ENCODE measurements at regions not wholly inside any gene's neighbourhood (a gene's known extent, or its start where the extent isn't known, plus 50 kb on each side); places are given as distances from the start of the nearest gene placed in this dataset.
"Not testable (repeated sequence)": the region's sequence is repeated elsewhere in the genome, so short reads cannot be mapped to it uniquely, and the experiment has no call there.

DNA sequence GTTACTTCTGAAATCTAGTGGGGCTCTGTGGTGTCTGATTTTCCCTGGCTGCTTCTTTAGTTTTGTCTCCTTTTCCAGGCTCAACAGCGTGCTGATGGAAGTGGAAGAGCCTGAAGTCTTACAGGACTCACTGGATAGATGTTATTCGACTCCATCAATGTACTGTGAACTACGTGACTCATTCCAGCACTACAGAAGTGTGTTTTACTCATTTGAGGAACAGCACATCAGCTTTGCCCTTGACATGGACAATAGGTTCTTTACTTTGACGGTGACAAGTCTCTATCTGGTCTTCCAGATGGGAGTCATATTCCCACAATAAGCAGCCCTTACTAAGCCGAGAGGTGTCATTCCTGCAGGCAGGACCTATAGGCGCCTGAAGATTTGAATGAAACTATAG lies 51.1 kb downstream of the NBPF8 start:
- not testable (repeated sequence) for DNase-seq (ENCODE audit: insufficient read length, low spot score); FAIRE-seq

- DNase-seq (ENCODE audit: insufficient read length, low spot score); FAIRE-seq: not testable (repeated sequence)
Observed at GRCh38 chr1:120477663-120478062, 62.8 kb downstream of the NBPF8 start.

DNA sequence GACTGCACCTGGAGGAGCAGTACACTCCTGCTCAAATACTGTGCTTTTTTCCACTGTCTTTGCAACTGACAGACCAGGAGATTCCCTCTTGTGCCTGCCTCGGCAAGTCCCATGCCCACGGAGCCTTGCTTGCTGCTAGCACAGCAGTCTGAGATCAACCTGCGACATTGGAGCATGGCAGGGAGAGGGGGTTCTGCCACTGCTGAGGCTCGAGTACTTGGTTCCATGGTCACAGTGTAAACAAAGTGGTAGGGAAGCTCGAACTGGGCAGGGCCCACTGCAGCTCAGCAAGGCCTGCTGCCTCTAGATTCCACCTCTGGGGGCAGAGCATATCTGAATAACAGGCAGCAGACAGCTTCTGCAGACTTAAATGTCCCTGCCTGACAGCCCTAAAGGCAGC lies 63.6 kb downstream of the NBPF8 start:
- FAIRE-seq; DNase-seq (ENCODE audit: insufficient read length, low spot score): not testable (repeated sequence)

DNA sequence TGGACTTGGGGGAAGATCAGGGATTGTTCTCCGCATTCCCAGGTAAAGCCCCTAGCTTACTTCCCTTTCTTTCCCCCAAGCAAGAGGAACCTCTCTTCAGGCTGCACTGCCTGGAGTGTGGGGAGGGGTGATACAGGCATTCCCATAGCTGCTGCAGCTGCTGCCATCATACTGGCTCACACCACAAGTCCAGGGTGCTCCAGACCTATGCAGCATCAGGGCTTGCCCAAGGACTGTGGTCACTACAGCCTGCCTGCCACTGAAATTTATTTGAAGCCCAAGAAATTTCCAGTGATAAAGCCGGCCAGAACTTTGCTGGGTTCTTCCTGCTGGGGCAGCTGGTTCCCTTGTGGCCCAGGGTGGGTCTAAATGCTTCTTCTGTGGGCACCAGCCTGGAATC lies 72.7 kb downstream of the NBPF8 start:
- FAIRE-seq; DNase-seq (ENCODE audit: insufficient read length, low spot score): not testable (repeated sequence)

DNA sequence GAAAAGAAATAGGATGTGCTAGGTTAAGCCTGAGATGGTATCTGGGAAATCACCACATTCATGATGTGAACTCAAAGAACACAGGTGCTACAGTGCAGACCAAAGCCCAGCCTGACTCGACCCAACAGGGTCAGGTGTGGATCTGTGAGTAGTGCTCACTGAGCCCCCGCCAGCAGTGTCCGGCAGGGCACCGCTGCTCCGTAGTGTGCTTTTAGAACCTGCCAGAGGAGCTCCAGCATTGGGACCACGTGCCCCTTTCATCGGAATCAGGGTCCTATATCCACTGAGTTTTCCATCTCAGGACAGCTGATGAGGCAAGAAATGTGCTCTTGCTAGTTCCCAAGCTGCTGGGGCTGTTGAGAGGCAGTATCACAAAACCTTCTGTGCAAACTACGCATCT lies 74.4 kb downstream of the NBPF8 start:
- not testable (repeated sequence) for FAIRE-seq; DNase-seq (ENCODE audit: insufficient read length, low spot score)

- not testable (repeated sequence) for FAIRE-seq; DNase-seq (ENCODE audit: insufficient read length, low spot score)
Observed at GRCh38 chr1:120497145-120497544, 82.3 kb downstream of the NBPF8 start.

DNA sequence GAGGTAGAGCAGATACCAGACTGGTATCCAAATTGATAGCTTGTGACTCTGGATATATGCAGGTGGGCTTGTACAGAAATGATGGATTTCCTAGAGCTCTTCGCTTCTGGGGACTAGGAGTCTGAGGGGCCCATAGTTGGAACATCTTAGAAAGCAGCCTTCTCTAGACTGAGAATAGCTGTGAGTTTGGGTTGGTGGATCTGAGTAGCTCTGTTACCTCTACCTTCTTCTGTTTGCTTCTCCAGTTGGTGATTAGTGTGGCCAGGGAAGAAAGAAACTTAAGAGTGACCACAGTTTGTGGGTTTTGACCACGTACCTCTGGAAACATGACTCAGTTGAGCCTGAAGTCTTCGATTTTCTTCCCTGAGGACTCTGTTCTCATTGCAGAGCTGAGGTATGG lies 88.4 kb downstream of the NBPF8 start:
- not testable (repeated sequence) for DNase-seq (ENCODE audit: insufficient read length, low spot score); FAIRE-seq

DNA sequence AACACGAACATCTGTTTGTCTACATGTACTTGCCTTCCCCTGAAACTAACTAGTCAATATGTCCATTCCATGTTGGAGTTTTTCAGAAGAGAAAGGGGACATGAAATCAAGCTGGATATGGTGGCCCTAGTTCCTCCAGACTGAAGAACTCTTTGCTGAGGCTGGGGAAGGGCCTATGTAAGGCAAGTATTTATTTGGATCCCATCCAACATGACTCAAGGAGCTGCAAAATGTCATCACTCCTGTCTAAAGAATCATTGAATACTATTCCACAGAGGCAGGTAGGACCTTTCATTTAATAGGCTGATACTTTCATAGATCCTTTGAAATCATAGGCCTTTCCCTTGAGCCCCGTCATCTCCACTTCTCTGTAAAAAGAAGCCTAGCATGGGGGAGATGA lies 91.5 kb downstream of the NBPF8 start:
- not testable (repeated sequence) for DNase-seq (ENCODE audit: insufficient read length, low spot score); FAIRE-seq

- FAIRE-seq; DNase-seq (ENCODE audit: insufficient read length, low spot score): not testable (repeated sequence)
Observed at GRCh38 chr1:120508351-120508750, 93.5 kb downstream of the NBPF8 start.

GRCh38 chr1:120509258-120509657 lies 94.4 kb downstream of the NBPF8 start:
- FAIRE-seq; DNase-seq (ENCODE audit: insufficient read length, low spot score): not testable (repeated sequence)

DNA sequence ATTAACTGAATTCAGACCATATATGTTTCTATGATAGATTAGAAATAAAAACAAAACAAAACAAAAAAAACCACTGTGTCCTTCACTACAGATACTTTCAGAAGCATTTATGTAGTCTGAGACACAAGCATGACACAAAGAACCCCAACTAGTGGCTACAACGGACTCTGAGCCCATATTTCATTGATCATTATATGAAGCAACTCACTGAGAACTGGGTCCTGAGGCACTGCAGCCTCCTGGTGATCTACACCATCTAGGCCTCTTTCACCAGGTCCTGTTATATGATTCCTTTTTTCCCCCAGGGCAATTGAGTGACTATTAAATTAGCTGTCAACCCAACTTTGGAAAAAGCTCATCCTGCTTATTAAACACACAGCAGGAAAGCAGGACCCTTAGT lies 98.3 kb downstream of the NBPF8 start:
- FAIRE-seq; DNase-seq (ENCODE audit: insufficient read length, low spot score): not testable (repeated sequence)

GRCh38 chr1:120513531-120513930 lies 98.7 kb downstream of the NBPF8 start:
- not testable (repeated sequence) for FAIRE-seq; DNase-seq (ENCODE audit: insufficient read length, low spot score)

DNA sequence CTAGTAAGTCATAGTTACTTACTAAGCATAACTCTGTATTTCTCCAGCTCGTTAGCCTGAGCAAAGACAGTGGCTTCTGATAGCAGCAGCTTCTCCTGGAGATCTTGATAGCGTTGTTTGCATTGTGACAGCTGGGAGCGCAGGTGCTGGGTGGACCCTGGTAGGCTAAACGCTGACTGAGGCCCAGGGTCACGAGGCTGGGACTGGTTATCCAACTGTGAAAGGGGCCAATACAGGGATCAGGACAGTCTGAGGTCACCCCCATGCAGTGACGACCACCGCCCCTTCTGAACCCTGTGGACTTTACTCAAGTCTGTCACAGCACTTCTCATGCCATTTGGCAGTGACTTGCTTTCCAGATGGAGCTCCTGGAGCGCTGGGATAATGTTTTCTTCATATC lies 104.4 kb downstream of the NBPF8 start:
- DNase-seq (ENCODE audit: insufficient read length, low spot score); FAIRE-seq: not testable (repeated sequence)

DNA sequence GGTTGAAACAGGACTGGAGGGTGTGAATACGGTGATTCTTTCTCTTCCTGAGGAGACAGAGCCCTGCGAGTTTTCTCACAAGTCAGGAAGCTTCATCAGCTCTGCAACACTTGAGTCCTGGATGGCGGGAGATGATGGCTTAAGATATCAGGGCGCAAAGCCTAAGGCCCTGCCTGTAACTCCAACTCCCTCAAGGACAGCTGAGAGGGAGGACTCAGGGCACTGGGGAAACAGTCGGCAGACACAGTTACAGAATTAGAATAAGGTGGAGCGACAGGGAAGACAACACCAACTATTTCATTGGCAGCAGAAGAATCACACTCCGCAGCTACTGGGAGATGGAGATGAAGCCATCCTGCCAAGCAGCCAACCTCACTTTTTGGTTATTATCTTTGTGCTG lies 109.6 kb downstream of the NBPF8 start:
- DNase-seq (ENCODE audit: insufficient read length, low spot score); FAIRE-seq: not testable (repeated sequence)

- not testable (repeated sequence) for FAIRE-seq; DNase-seq (ENCODE audit: insufficient read length, low spot score)
Observed at GRCh38 chr1:120525386-120525785, 110.6 kb downstream of the NBPF8 start.

- FAIRE-seq; DNase-seq (ENCODE audit: insufficient read length, low spot score): not testable (repeated sequence)
Observed at GRCh38 chr1:120529475-120530089, 114.7 kb downstream of the NBPF8 start.

DNA sequence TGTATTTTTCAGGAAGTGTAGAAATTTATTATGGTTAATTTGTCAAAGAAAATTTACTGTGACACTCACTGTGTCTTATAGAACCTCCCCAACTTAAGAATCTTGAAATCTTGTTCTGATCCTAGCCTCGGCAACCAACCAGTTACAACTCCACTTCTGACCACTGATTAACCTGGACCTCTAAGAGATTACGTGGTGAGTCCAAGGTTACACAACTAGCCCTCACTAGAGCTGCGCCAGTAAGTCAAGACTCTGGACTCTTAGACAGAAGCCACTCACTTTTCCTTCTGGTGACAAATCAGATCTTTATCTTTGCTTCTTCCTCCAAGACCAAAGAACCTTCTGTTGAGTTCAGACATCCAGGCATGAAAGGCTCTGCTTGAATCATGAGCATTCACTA lies 116.6 kb downstream of the NBPF8 start:
- not testable (repeated sequence) for FAIRE-seq; DNase-seq (ENCODE audit: insufficient read length, low spot score)
